GM20000 (cell line): ENCODE measurements at regions not wholly inside any gene's neighbourhood (a gene's known extent, or its start where the extent isn't known, plus 50 kb on each side); places are given as distances from the start of the nearest gene placed in this dataset.
"Not testable (repeated sequence)": the region's sequence is repeated elsewhere in the genome, so short reads cannot be mapped to it uniquely, and the experiment has no call there.

Experiments
- DNase-seq: peaks from one replicate; pipeline ENCODE4 v3.0.0; 2012; ENCODE audit warnings: low spot score
- TF ChIP-seq, protein P1 (sequence below): IDR thresholded peaks from 2 replicates; pipeline ENCODE4 v1.5.1; 2012; ENCODE audit warnings: mild to moderate bottlenecking, control low read depth; ENCODE audit errors: extremely low read depth, missing control alignments

DNA sequence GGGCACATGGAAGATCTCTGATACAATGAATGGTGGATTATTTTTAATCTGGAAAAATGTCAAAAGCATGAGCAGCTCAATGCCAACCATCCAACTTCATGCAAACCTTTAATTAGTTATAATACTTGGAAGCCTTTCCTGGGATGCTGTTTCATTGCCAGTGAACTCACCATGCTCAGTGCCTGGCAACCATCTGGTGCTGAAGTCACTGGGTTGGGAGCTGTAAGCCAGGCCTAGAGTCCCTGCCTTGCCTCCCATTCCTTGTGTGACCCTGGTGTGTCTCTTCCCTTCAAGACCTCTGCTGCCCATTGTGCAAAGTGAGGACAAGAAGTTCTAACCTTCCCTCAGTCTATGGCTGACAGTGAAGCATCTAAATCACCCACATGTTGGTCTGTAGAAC, 458.7 kb downstream of the RNF144A start:
- TF ChIP-seq, protein P1, sequence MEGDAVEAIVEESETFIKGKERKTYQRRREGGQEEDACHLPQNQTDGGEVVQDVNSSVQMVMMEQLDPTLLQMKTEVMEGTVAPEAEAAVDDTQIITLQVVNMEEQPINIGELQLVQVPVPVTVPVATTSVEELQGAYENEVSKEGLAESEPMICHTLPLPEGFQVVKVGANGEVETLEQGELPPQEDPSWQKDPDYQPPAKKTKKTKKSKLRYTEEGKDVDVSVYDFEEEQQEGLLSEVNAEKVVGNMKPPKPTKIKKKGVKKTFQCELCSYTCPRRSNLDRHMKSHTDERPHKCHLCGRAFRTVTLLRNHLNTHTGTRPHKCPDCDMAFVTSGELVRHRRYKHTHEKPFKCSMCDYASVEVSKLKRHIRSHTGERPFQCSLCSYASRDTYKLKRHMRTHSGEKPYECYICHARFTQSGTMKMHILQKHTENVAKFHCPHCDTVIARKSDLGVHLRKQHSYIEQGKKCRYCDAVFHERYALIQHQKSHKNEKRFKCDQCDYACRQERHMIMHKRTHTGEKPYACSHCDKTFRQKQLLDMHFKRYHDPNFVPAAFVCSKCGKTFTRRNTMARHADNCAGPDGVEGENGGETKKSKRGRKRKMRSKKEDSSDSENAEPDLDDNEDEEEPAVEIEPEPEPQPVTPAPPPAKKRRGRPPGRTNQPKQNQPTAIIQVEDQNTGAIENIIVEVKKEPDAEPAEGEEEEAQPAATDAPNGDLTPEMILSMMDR: no peak

DNA sequence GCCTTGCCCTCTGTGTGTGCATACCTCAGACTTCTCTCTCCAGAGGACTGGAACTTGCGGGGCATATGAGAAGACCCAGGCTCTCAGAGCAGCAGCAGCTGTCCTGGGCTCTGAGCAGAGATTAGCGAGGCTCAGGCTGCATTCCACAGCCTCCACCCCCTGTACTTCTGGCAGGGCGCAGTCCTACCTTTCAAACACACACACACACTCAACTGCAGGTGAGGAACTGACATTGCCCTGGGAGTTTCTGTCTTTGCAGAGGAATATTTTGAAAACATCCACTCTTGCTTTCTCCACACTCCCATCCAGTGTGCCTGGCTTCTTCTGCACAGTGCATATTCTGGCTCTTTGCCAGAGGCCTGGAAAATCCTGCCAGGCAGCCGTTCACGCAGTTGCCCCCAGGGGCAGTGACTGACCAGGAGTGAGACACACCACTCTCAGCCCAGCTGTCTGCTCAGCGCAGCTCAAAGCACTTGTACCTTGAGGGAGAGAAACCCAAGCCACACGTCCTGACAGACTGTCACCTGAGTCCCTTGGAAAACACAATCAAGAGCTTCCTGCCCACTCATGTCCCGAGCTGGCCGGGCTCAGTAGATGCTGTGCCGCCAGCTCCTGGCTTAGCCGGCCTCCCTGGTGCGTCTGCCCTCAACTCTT, 460.8 kb downstream of the RNF144A start:
- TF ChIP-seq, protein P1: no peak
- no peak for DNase-seq

More for the DNA sequence above, 458.7 kb downstream of the RNF144A start:
- DNase-seq: no peak

DNA sequence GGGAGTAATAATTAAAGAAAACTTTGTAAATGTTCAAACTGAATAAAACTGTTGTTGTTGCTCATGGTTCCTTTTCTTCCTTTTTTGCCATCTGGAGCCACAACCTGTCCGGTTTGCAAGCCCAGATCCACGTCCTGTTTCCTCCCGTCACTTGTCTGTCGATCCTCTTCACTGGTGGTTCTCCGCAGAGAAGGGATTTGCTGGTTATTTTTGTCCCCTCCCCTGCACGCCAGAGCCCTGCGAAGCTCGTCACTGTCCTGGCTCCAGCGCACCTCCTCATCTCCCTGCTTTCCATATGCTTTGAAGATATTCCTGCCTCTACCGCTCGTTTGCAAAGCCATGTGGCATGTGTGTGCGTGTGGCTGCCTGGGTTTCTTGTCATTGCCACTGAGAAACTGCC, 461.4 kb downstream of the RNF144A start:
- TF ChIP-seq, protein P1: no peak

DNA sequence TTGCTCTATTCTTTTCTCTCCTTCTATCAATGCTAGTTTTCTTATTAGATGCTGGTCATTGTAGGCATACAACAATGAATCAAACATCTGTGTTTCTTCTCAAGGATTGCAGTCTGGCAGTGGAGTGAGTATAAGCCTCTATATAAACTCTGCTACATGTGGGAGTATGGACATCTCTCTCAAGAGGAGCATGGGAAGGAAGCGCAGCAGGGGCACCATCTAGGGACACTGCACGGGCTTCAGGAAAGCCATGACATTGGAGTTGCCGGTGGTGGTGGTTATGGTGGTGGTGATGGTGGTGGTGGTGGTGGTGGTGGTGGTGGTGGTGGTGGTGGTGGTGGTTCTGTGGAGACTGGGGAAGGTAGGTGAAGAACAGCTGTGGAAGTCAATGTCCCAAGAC, 462.6 kb downstream of the RNF144A start:
- TF ChIP-seq, protein P1: no peak
- no peak for DNase-seq

More for the DNA sequence above, 461.4 kb downstream of the RNF144A start:
- no peak for DNase-seq

DNA sequence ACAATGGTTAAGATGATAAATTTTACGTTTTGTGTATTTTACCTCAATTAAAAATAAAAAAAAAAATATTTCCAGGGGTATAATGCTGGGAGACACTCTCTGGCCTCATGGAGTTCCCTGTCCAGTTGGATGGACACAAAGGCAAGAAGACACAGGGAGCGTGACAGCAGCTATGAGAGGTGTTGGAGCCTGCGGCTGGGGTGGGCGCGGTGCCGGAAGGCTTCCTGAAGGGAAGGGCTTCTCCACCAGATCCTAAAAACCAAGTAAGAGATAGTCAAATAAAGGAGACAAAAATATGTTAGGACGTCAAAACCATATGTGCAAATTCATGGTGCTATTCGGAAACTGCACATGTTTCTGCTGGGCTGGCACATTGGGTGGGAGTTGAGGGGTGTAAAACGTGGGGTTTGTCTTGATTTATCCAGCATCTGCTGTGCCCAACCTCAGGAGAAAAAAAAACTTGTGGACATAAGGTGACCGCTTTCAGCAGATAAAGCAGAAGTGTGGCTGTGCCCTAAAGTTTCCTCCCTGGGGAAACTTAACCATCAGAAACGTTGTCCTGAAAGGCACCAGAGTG, 467.6 kb downstream of the RNF144A start:
- TF ChIP-seq, protein P1: no peak
- no peak for DNase-seq

DNA sequence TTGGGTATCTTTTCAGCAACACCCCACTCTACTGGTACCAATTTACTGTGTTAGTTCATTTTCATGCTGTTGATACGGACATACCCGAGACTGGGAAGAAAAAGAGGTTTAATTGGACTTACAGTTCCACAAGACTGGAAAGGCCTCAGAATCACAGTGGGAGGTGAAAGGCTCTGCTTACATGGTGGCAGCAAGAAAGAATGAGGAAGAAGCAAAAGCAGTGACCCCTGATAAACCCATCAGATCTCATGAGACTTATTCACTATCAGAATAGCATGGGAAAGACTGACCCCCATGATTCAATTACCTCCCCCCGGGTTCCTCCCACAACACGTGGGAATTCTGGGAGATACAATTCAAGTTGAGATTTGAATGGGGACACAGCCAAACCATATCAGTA, 473.1 kb downstream of the RNF144A start:
- not testable (repeated sequence) for DNase-seq

DNA sequence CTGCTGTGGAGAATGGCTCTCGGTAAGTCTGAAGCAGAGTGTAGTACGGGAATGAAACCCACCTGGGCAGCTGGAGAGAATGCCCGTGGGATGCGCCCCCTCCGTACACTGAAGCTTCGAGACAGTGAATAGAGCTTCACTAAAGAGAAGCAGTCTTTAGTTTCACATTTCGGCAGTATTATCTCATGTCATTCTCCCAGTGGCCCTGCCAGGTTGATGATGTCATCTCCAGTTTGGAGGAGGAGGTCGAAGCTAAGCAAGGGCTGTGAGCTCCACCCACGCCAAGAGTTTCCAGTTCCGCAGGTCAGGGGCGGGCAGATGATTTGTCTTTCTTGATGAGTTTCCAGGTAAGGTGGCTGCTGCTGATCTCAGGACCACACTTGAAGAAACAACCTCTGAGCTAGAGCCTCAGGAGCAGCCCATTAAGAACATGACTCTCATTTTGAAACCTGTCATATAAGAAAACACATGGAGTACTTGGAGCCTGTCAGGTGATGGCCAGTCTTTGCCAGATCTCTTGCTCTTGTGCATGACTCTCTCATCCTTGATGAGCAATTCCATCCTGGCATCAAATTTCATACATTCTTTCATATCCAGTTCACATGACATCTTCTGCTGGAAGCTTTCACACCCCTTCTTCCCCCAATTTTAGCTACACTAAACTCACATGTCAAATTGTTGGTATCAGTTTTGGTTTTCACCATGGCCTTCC, 475.0 kb downstream of the RNF144A start:
- TF ChIP-seq, protein P1: no peak
- DNase-seq: no peak

DNA sequence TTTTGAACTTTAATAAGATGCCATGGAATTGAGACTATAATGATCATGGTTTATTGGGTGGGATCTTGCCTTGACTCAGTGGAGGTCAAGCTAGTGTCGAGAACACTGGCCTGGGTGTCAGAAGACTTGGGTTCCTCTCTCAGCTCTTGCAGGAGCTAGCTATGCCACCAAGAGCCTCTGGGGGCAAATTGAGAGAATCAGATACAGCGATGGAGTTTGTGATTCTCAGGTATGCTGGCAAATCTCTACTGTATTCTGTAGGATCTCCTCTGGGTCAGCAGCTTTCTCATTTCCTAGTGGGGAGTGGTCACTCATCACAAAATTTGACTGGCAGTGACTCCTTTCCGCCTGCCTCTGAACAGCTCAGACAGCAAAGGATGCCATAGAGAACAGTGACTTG, 477.0 kb downstream of the RNF144A start:
- TF ChIP-seq, protein P1: no peak
- DNase-seq: no peak
